MM.1S (cell line): ENCODE measurements at regions not wholly inside any gene's neighbourhood (a gene's known extent, or its start where the extent isn't known, plus 50 kb on each side); places are given as distances from the start of the nearest gene placed in this dataset.

ENCODE experiments used
- CTCF ChIP-seq: fragments of 300-600 bp; sonication (generic); IDR thresholded peaks from 2 replicates; pipeline ENCODE4 v1.5.1; 2016; ENCODE audit warnings: antibody characterized with exemption, low read length, mixed read lengths
- EZH2 ChIP-seq: fragments of 300-600 bp; sonication (generic); optimal IDR thresholded peaks from 2 replicates; pipeline ENCODE3; 2017; ENCODE audit warnings: low read depth, mild to moderate bottlenecking, antibody characterized with exemption, low read length, mixed read lengths

- TF ChIP-seq EZH2 (no peak), CTCF (no peak)
Measured at GRCh38 chr2:188890755-188891154, 83.4 kb upstream of the COL3A1 start.
